ENCODE measurements at regions not wholly inside any gene's neighbourhood (a gene's known extent, or its start where the extent isn't known, plus 50 kb on each side); places are given as distances from the start of the nearest gene placed in this dataset.
"Not testable (repeated sequence)": the region's sequence is repeated elsewhere in the genome, so short reads cannot be mapped to it uniquely, and the experiment has no call there.

DNA sequence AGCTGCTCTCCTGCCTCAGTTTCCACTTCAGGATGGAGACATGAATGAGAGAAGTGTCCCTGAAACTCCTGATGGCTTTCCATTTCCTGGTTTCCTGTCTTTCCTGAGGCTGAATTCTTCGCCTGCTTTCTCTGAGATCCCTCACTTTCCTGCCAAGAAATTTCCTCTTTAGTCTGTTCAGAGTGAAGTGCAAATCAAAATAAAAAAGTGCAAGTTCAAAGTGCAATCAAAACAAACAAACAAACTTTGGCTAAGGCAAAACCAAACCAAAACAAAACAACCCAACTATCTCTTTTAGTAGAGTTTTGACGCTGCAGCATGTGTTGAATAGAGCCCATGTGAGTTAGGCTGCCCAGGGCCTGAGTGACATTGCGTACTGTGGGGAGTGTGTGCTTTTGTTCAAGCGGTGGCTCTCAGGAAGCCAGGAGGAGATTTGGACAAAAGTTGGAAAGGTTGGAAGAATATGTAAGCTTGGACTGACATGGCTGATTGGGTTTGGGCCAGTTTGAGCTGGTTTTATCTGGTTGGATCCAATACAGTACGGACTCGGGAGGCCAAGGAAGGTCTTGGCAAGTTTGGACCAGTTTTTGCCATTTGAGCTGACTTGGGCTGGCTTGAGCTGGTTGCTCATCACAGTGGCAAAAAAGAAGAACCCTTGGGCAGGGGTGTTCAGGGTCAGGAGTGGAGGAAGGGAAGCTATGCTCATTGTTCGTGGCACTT, 61.1 kb upstream of the TINAGL1 start:
- Histone ChIP-seq H3K9me3 (peaks cover 0 to 8% (median 0%) of the 10 kb centered on the region in 3 donors), H3K36me3 (no peaks in the 10 kb centered on the region), H3K4me3 (no peak overlapping the region), H3K4me1 (no peaks in the 10 kb centered on the region), H3K27me3 (peaks cover 6% of the 10 kb centered on the region), H3K27ac (no peak overlapping the region)
- 59 to 65% methylated on average over 6 to 7 of the region's 7 CpGs for WGBS, 2 donors (ENCODE audit: low coverage in 1 of 2)
- no peak for ATAC-seq
- TF ChIP-seq EP300 (IDR thresholded peaks at IDR 0.05) (no peak), CTCF (IDR thresholded peaks at IDR 0.05) (no peak), POLR2AphosphoS5 (IDR thresholded peaks at IDR 0.05) (no peak), POLR2A (IDR thresholded peaks at IDR 0.05) (no peak)

GRCh38 chr1:31515936-31516335, 60.4 kb upstream of the TINAGL1 start:
- 83 to 93% methylated on average over 3 to 4 of the region's 4 CpGs for WGBS, 2 donors (ENCODE audit: low coverage in 1 of 2)

DNA sequence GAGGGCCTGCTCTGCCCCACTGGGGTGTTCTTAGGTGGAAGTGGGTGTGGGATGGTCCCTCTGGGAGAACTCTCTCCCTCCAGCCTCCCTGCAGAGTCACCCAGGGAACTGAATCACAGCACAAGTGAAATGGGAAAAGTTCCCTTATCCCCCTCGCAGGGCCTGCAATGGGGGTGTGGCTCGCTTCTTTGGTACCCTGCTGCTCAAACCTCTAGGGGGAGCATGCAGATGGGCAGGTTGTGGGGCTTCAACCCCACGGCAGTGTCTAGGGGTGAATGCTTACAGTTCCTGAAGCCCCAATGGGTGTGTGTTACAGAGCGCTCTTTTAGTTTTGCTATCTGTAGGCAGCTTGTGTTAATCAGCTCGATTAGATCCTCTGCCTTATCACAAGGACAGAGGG, 59.0 kb upstream of the TINAGL1 start:
- Histone ChIP-seq H3K36me3 (no peaks in the 10 kb centered on the region), H3K4me1 (no peaks in the 10 kb centered on the region), H3K27me3 (no peaks in the 10 kb centered on the region), H3K4me3 (no peak overlapping the region), H3K9me3 (peaks cover 0 to 9% (median 0%) of the 10 kb centered on the region in 3 donors), H3K27ac (no peak overlapping the region)
- no peak for TF ChIP-seq EP300 (IDR thresholded peaks at IDR 0.05)
- ATAC-seq = no peak
- 43% methylated on average over 2 of the region's 5 CpGs; no CpG with 5 or more reads in 1 of the 2 donors for WGBS, 2 donors (ENCODE audit: low coverage in 1 of 2)

More at GRCh38 chr1:31515936-31516335, 60.4 kb upstream of the TINAGL1 start:
- no peak for ATAC-seq
- Histone ChIP-seq H3K4me3 (no peak overlapping the region), H3K36me3 (no peaks in the 10 kb centered on the region), H3K4me1 (no peaks in the 10 kb centered on the region), H3K27ac (no peak overlapping the region), H3K9me3 (peaks cover 0 to 9% (median 0%) of the 10 kb centered on the region in 3 donors), H3K27me3 (peaks cover 3% of the 10 kb centered on the region)
- TF ChIP-seq POLR2A (IDR thresholded peaks at IDR 0.05) = no peak

DNA sequence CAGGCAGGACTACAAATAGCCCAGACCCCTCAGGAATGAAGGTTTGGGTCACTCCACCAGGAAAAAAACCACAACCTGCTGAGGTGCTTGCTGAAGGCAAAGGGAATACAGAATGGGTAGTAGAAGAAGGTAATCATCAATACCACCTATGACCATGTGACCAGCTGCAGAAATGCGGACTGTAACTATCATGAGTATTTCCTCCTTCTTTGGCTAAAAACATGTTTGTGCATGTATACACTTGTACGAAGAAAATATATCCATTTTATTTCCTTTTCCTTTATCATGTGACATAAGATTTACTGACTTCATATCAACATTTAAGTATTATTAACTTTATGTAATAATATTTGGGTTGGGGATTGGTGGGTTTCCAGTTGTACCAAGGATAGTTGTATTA, 58.3 kb upstream of the TINAGL1 start:
- H3K27me3 ChIP-seq = not testable (repeated sequence)
- WGBS, 2 donors (ENCODE audit: low coverage in 1 of 2) = 82 to 83% methylated on average over 2 of the region's 2 CpGs

DNA sequence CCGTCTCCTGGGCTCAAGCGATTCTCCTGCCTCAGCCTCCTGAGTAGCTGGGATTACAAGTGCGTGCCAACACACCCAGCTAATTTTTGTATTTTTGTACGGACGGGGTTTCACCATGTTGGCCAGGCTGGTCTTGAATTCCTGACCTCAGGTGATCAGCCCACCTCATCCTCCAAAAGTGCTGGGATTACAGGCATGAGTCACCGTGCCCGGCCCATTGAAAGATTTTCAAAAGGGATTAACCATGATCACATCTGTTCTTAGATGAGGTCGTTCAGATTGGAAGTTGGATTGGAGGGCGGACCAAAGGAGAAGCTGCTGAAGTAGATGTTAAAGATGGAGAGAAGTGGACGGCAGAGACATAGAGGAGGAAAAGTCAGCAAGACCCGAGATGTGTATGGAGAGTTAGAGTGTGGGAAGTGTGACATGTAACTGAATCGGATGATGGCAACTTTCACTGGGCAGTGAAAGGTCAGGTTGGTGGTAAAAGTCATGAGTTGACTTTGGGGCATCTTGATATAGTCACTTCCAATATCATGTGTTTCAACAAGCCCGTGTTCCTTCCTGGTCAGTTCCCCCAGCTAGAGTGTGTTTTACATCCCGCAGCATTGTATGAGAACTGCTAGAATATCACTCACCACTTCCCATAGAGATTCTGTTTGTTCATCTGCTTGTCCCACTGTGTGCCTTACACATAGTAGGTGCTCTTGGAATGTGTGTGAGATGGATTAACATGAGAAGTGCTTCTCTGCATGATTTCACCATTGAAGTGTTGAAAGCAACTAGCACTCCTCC, 54.4 kb upstream of the TINAGL1 start:
- ATAC-seq = no peak
- Histone ChIP-seq H3K27ac (no peak overlapping the region), H3K4me1 (no peaks in the 10 kb centered on the region), H3K9me3 (peaks cover 0 to 9% (median 0%) of the 10 kb centered on the region in 3 donors), H3K36me3 (no peaks in the 10 kb centered on the region), H3K27me3 (no peaks in the 10 kb centered on the region), H3K4me3 (no peak overlapping the region)
- TF ChIP-seq POLR2AphosphoS5 (IDR thresholded peaks at IDR 0.05) (no peak), POLR2A (IDR thresholded peaks at IDR 0.05) (no peak), EP300 (IDR thresholded peaks at IDR 0.05) (no peak), CTCF (IDR thresholded peaks at IDR 0.05) (no peak)
- 79 to 96% methylated on average over 9 to 14 of the region's 14 CpGs for WGBS, 2 donors (ENCODE audit: low coverage in 1 of 2)

More for the DNA sequence above, 58.3 kb upstream of the TINAGL1 start:
- H3K9me3 ChIP-seq, H3K4me3 ChIP-seq, ATAC-seq, H3K27ac ChIP-seq, H3K36me3 ChIP-seq, H3K4me1 ChIP-seq: not testable (repeated sequence)

GRCh38 chr1:31522556-31522845, 53.8 kb upstream of the TINAGL1 start:
- H3K27ac ChIP-seq = no peak overlapping the region
- TF ChIP-seq POLR2AphosphoS5 (IDR thresholded peaks at IDR 0.05) (no peak), CTCF (IDR thresholded peaks at IDR 0.05) (no peak), POLR2A (IDR thresholded peaks at IDR 0.05) (no peak), EP300 (IDR thresholded peaks at IDR 0.05) (no peak)
- H3K36me3 ChIP-seq = no peaks in the 10 kb centered on the region
- no peak overlapping the region for H3K4me3 ChIP-seq
- H3K27me3 ChIP-seq = no peaks in the 10 kb centered on the region
- ATAC-seq = no peak
- WGBS, 2 donors (ENCODE audit: low coverage in 1 of 2) = 68% methylated on average over 5 of the region's 5 CpGs; no CpG with 5 or more reads in 1 of the 2 donors
- peaks cover 0 to 9% (median 0%) of the 10 kb centered on the region in 3 donors for H3K9me3 ChIP-seq
- no peaks in the 10 kb centered on the region for H3K4me1 ChIP-seq

Measured in gastroesophageal sphincter (tissue), 4 donors.